WERI-Rb-1 (cell line): ENCODE measurements at regions not wholly inside any gene's neighbourhood (a gene's known extent, or its start where the extent isn't known, plus 50 kb on each side); places are given as distances from the start of the nearest gene placed in this dataset.

ENCODE experiments used
- DNase-seq: peaks from one replicate; pipeline ENCODE4 v3.0.0-alpha.2; 2020
- H3K27ac ChIP-seq: fragments of 250-450 bp; sonication (Bioruptor Pico); 2 replicates; pipeline ENCODE4 v1.5.1; 2020; ENCODE audit warnings: mild to moderate bottlenecking, moderate library complexity
- H3K27me3 ChIP-seq: fragments of 250-450 bp; sonication (Bioruptor Pico); 2 replicates; pipeline ENCODE4 v1.5.1; 2021; ENCODE audit warnings: mild to moderate bottlenecking, low read depth, moderate library complexity; ENCODE audit not compliant: insufficient read depth, severe bottlenecking
- H3K36me3 ChIP-seq: fragments of 250-450 bp; sonication (Bioruptor Pico); 2 replicates; pipeline ENCODE4 v1.5.1; 2020; ENCODE audit warnings: mild to moderate bottlenecking, moderate library complexity
- H3K4me3 ChIP-seq: 2 replicates; pipeline ENCODE4 v1.5.1; 2011; ENCODE audit warnings: low read depth, mild to moderate bottlenecking, control low read depth, low read length
- H3K9me3 ChIP-seq: fragments of 250-450 bp; sonication (Bioruptor Pico); 2 replicates; pipeline ENCODE4 v1.5.1; 2021; ENCODE audit warnings: mild to moderate bottlenecking, moderate library complexity; ENCODE audit not compliant: severe bottlenecking
- CTCF ChIP-seq: IDR thresholded peaks from 2 replicates; pipeline ENCODE4 v1.5.1; 2011; ENCODE audit warnings: low read depth, mild to moderate bottlenecking, control low read depth, inconsistent platforms, low read length

GRCh38 chr2:149908726-149909683 is 321.4 kb upstream of the MMADHC start:
- no peak overlapping the region for H3K27ac ChIP-seq

DNA sequence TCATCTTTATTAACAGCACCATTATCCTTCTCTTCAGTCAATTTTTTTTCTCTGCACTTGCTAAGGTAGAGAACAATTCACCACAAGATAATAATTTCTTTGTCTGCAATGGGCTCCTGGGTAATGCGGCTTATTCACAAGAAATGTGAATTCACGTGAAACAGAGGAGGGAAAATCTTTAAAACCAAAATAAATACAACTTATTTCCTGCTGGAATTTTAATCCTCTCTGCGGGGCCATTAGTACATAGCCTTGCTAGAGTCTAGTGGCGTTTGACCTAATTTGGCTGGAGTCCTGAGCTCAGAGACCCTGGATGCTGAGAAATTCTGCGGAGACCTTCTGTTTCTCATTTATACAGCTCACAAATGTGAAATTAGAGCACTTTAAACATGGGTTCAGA is 319.3 kb upstream of the MMADHC start:
- H3K27me3 ChIP-seq: peaks cover 2% of the 10 kb centered on the region
- no peak overlapping the region for H3K4me3 ChIP-seq
- DNase-seq: no peak
- H3K9me3 ChIP-seq: no peaks in the 10 kb centered on the region
- TF ChIP-seq CTCF: no peak
- H3K36me3 ChIP-seq: no peaks in the 10 kb centered on the region
- H3K27ac ChIP-seq: no peak overlapping the region

More at GRCh38 chr2:149908726-149909683, 321.4 kb upstream of the MMADHC start:
- H3K36me3 ChIP-seq: no peaks in the 10 kb centered on the region
- TF ChIP-seq CTCF: no peak
- H3K9me3 ChIP-seq: no peaks in the 10 kb centered on the region
- H3K4me3 ChIP-seq: no peak overlapping the region
- H3K27me3 ChIP-seq: no peaks in the 10 kb centered on the region
- DNase-seq: no peak

GRCh38 chr2:149904352-149905175 is 317.0 kb upstream of the MMADHC start:
- Histone ChIP-seq H3K4me3 (no peak overlapping the region), H3K27ac (no peak overlapping the region), H3K9me3 (no peaks in the 10 kb centered on the region), H3K36me3 (no peaks in the 10 kb centered on the region), H3K27me3 (peaks cover 2% of the 10 kb centered on the region)
- DNase-seq: no peak
- no peak for TF ChIP-seq CTCF

GRCh38 chr2:149903626-149904025 is 316.1 kb upstream of the MMADHC start:
- Histone ChIP-seq H3K27me3 (peaks cover 2% of the 10 kb centered on the region), H3K4me3 (no peak overlapping the region), H3K27ac (no peak overlapping the region), H3K9me3 (no peaks in the 10 kb centered on the region), H3K36me3 (no peaks in the 10 kb centered on the region)
- no peak for DNase-seq
- no peak for TF ChIP-seq CTCF

DNA sequence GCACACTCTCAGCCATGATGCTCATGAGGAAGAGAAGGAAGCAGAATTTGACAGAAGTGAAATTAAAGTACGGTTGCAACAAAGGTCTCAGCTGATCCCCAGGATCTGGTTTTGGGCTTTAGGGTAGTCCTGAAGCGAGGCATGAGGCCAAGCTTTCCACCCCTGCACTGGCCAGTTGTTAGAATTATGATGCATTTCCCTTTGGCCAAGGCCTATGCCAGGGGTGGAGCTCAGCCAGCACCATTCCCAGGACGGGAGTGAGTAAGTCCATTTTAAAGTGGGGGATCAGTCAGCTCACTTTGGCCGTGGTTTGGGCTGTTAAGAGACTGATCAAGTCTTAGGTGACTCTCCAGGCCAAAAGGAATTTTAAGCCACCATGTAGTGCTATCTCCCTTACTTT is 314.5 kb upstream of the MMADHC start:
- DNase-seq: no peak

More for the DNA sequence above, 314.5 kb upstream of the MMADHC start:
- H3K27ac ChIP-seq: no peak overlapping the region
- H3K4me3 ChIP-seq: no peak overlapping the region
- no peaks in the 10 kb centered on the region for H3K36me3 ChIP-seq
- TF ChIP-seq CTCF: no peak
- no peaks in the 10 kb centered on the region for H3K9me3 ChIP-seq
- peaks cover 2% of the 10 kb centered on the region for H3K27me3 ChIP-seq
